CD4-positive, alpha-beta T cell (primary cell): ENCODE measurements at regions not wholly inside any gene's neighbourhood (a gene's known extent, or its start where the extent isn't known, plus 50 kb on each side); places are given as distances from the start of the nearest gene placed in this dataset.

ENCODE experiments used
- ATAC-seq: fragments of 200-7000 bp; cut with Tn5 transposase; one replicate; pipeline ENCODE4 v1.10.0; 2022; ENCODE audit warnings: mild to moderate bottlenecking; ENCODE audit not compliant: poor library complexity
- CTCF ChIA-PET: fragments of 350-600 bp; sonication (Branson Sonifier 250); formaldehyde crosslinking; loops from one replicate; lab custom pipeline; 2021; ENCODE audit warnings: antibody characterized with exemption, inconsistent platforms; lab: Charles Lee
- POLR2A ChIA-PET: fragments of 350-600 bp; sonication (Branson Sonifier 250); formaldehyde crosslinking; loops from one replicate; lab custom pipeline; 2021; ENCODE audit warnings: antibody characterized with exemption, inconsistent platforms; lab: Charles Lee
- DNase-seq, 14 experiments: peaks; one replicate each; pipeline ENCODE4 v3.0.0-alpha.2; 2013 to 2020; ENCODE audit warnings: mixed read lengths in 2 of 14
- H3K27ac ChIP-seq, 2 donors: one replicate each; pipeline versions ENCODE4 v1.5.1 to v1.7.0; 2013; ENCODE audit warnings: low read length in 2 of 2, low read depth in 1 of 2, mild to moderate bottlenecking in 1 of 2
- H3K27me3 ChIP-seq, 2 experiments: 1 replicate in 1 of 2; 2 replicates in 1 of 2; pipeline versions ENCODE4 v1.6.1 to v1.7.0; 2013; ENCODE audit warnings: low read length in 2 of 2, control low read depth in 1 of 2, mild to moderate bottlenecking in 1 of 2, moderate library complexity in 1 of 2; ENCODE audit not compliant: insufficient read depth in 2 of 2, control insufficient read depth in 1 of 2
- H3K36me3 ChIP-seq: one replicate; pipeline ENCODE4 v1.6.1; 2013; ENCODE audit warnings: low read length, control low read depth; ENCODE audit not compliant: insufficient read depth
- H3K4me1 ChIP-seq: one replicate; pipeline ENCODE4 v1.6.1; 2013; ENCODE audit warnings: low read length, control low read depth; ENCODE audit not compliant: insufficient read depth
- H3K4me3 ChIP-seq: one replicate; pipeline ENCODE4 v1.5.1; 2013; ENCODE audit warnings: mild to moderate bottlenecking, low read length, moderate library complexity
- H3K9me3 ChIP-seq, 2 experiments: 1 replicate in 1 of 2; 2 replicates in 1 of 2; pipeline versions ENCODE4 v1.6.1 to v1.7.0; 2013; ENCODE audit warnings: low read length in 2 of 2, mild to moderate bottlenecking in 2 of 2, control low read depth in 1 of 2, moderate library complexity in 1 of 2; ENCODE audit not compliant: control insufficient read depth in 1 of 2, insufficient read depth in 1 of 2
- H3K27ac Mint-ChIP-seq: one replicate; pipeline ENCODE4 v1.8.0; 2020; ENCODE audit warnings: mixed read lengths
- H3K27me3 Mint-ChIP-seq: one replicate; pipeline ENCODE4 v1.8.0; 2021; ENCODE audit warnings: mixed read lengths
- H3K36me3 Mint-ChIP-seq: one replicate; pipeline ENCODE4 v1.8.0; 2021; ENCODE audit warnings: low read depth, mixed read lengths
- H3K4me1 Mint-ChIP-seq: one replicate; pipeline ENCODE4 v1.8.0; 2021; ENCODE audit warnings: low read depth, mixed read lengths
- H3K4me3 Mint-ChIP-seq: one replicate; pipeline ENCODE4 v1.8.0; 2020; ENCODE audit warnings: mild to moderate bottlenecking, mixed read lengths
- H3K9me3 Mint-ChIP-seq: one replicate; pipeline ENCODE4 v1.8.0; 2020; ENCODE audit warnings: mixed read lengths
- intact Hi-C, 2 experiments: fragments of 100-400 bp; cut with DNase I in 1 of 2; cut with micrococcal nuclease in 1 of 2; formaldehyde crosslinking; loops; one replicate each; pipeline versions ENCODE4 v1.15.1 to v1.9.0; 2023 to 2025; cut with DNase I, micrococcal nuclease
- TF ChIP-seq, protein P1 (sequence below): fragments of 200-600 bp; IDR thresholded peaks from one replicate; pipeline ENCODE4 v1.8.0; 2022; ENCODE audit warnings: antibody characterized with exemption, mild to moderate bottlenecking

GRCh38 chr18:64415218-64415617 lies 266.3 kb upstream of the LINC00305 start:
- H3K4me3 ChIP-seq: no peak overlapping the region
- H3K27me3 Mint-ChIP-seq: no peaks in the 10 kb centered on the region
- ChIA-PET POLR2A (no interaction called here), CTCF (no interaction called here)
- H3K36me3 ChIP-seq: no peaks in the 10 kb centered on the region
- TF ChIP-seq, protein P1, sequence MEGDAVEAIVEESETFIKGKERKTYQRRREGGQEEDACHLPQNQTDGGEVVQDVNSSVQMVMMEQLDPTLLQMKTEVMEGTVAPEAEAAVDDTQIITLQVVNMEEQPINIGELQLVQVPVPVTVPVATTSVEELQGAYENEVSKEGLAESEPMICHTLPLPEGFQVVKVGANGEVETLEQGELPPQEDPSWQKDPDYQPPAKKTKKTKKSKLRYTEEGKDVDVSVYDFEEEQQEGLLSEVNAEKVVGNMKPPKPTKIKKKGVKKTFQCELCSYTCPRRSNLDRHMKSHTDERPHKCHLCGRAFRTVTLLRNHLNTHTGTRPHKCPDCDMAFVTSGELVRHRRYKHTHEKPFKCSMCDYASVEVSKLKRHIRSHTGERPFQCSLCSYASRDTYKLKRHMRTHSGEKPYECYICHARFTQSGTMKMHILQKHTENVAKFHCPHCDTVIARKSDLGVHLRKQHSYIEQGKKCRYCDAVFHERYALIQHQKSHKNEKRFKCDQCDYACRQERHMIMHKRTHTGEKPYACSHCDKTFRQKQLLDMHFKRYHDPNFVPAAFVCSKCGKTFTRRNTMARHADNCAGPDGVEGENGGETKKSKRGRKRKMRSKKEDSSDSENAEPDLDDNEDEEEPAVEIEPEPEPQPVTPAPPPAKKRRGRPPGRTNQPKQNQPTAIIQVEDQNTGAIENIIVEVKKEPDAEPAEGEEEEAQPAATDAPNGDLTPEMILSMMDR: no peak
- H3K4me3 Mint-ChIP-seq: no peak overlapping the region
- peaks cover 1% of the 10 kb centered on the region for H3K9me3 Mint-ChIP-seq
- H3K9me3 ChIP-seq: peaks cover 0 to 5% of the 10 kb centered on the region in 2 experiments
- no peaks in the 10 kb centered on the region for H3K4me1 Mint-ChIP-seq
- H3K27me3 ChIP-seq: no peaks in the 10 kb centered on the region
- intact Hi-C loops: no loop called here
- no peaks in the 10 kb centered on the region for H3K36me3 Mint-ChIP-seq
- H3K4me1 ChIP-seq: no peaks in the 10 kb centered on the region
- DNase-seq (no peak), ATAC-seq (no peak)
- H3K27ac Mint-ChIP-seq: no peak overlapping the region
- no peak overlapping the region for H3K27ac ChIP-seq

GRCh38 chr18:64410685-64411084 lies 261.8 kb upstream of the LINC00305 start:
- Mint-ChIP-seq H3K9me3 (peaks cover 2% of the 10 kb centered on the region), H3K4me3 (no peak overlapping the region), H3K27ac (no peak overlapping the region), H3K4me1 (no peaks in the 10 kb centered on the region), H3K27me3 (no peaks in the 10 kb centered on the region), H3K36me3 (no peaks in the 10 kb centered on the region)
- POLR2A ChIA-PET: no interaction called here
- ATAC-seq: no peak
- no peaks in the 10 kb centered on the region for H3K27me3 ChIP-seq
- intact Hi-C loops: no loop called here
- peaks cover 0 to 5% of the 10 kb centered on the region in 2 experiments for H3K9me3 ChIP-seq
- H3K4me1 ChIP-seq: no peaks in the 10 kb centered on the region
- TF ChIP-seq, protein P1: no peak
- no peak overlapping the region for H3K4me3 ChIP-seq
- H3K36me3 ChIP-seq: no peaks in the 10 kb centered on the region
- no peak overlapping the region for H3K27ac ChIP-seq
- DNase-seq: no peak
- CTCF ChIA-PET: no interaction called here

- ChIA-PET POLR2A (no interaction called here), CTCF (no interaction called here)
- DNase-seq (peak in 1 of 14 experiments; percentile 4), ATAC-seq (no peak)
- Mint-ChIP-seq H3K27me3 (no peaks in the 10 kb centered on the region), H3K4me3 (no peak overlapping the region), H3K27ac (no peak overlapping the region), H3K9me3 (peaks cover 2% of the 10 kb centered on the region), H3K4me1 (no peaks in the 10 kb centered on the region), H3K36me3 (no peaks in the 10 kb centered on the region)
- no peak overlapping the region for H3K27ac ChIP-seq
- intact Hi-C loops: no loop called here
- no peaks in the 10 kb centered on the region for H3K4me1 ChIP-seq
- no peaks in the 10 kb centered on the region for H3K27me3 ChIP-seq
- TF ChIP-seq, protein P1: no peak
- no peak overlapping the region for H3K4me3 ChIP-seq
- no peaks in the 10 kb centered on the region for H3K36me3 ChIP-seq
- peaks cover 0 to 5% of the 10 kb centered on the region in 2 experiments for H3K9me3 ChIP-seq
Observed at GRCh38 chr18:64409511-64409910, 260.6 kb upstream of the LINC00305 start.
